GM23248 (cell line): ENCODE measurements at regions not wholly inside any gene's neighbourhood (a gene's known extent, or its start where the extent isn't known, plus 50 kb on each side); places are given as distances from the start of the nearest gene placed in this dataset.

Source experiments
- DNase-seq: peaks from one replicate; pipeline ENCODE4 v3.0.0-alpha.2; 2015
- H2AFZ ChIP-seq: fragments of 200-600 bp; sonication (generic); 2 replicates; pipeline ENCODE4 v1.6.1; 2016; ENCODE audit warnings: antibody characterized with exemption
- H3F3A ChIP-seq: fragments of 200-600 bp; sonication (generic); 2 replicates; pipeline ENCODE4 v1.6.1; 2016; ENCODE audit warnings: mild to moderate bottlenecking, antibody characterized with exemption, mixed run types; ENCODE audit not compliant: insufficient read depth
- H3K27ac ChIP-seq: fragments of 200-600 bp; sonication (generic); 2 replicates; pipeline ENCODE4 v1.5.1; 2016; ENCODE audit warnings: mild to moderate bottlenecking
- H3K27me3 ChIP-seq: fragments of 200-600 bp; sonication (generic); replicated peaks from 2 replicates; pipeline ENCODE4 v1.6.1; 2016; ENCODE audit warnings: mild to moderate bottlenecking; ENCODE audit not compliant: insufficient read depth
- H3K36me3 ChIP-seq: fragments of 200-600 bp; sonication (generic); 2 replicates; pipeline ENCODE4 v1.6.1; 2016; ENCODE audit warnings: low read depth, mild to moderate bottlenecking
- H3K4me1 ChIP-seq: fragments of 200-600 bp; sonication (generic); 2 replicates; pipeline ENCODE4 v1.6.1; 2016; ENCODE audit warnings: mild to moderate bottlenecking; ENCODE audit not compliant: insufficient read depth
- H3K4me2 ChIP-seq: fragments of 200-600 bp; sonication (generic); one replicate; pipeline ENCODE4 v1.6.1; 2016; ENCODE audit warnings: mild to moderate bottlenecking; ENCODE audit not compliant: unreplicated experiment
- H3K4me3 ChIP-seq: fragments of 200-600 bp; sonication (generic); 2 replicates; pipeline ENCODE4 v1.5.1; 2016; ENCODE audit warnings: mild to moderate bottlenecking
- H3K79me2 ChIP-seq: fragments of 200-600 bp; sonication (generic); 2 replicates; pipeline ENCODE4 v1.6.1; 2016; ENCODE audit warnings: mild to moderate bottlenecking; ENCODE audit not compliant: insufficient read depth
- H3K9ac ChIP-seq: fragments of 200-600 bp; sonication (generic); 2 replicates; pipeline ENCODE4 v1.6.1; 2016; ENCODE audit warnings: mild to moderate bottlenecking
- H3K9me2 ChIP-seq: fragments of 200-600 bp; sonication (generic); 2 replicates; pipeline ENCODE4 v1.6.1; 2016; ENCODE audit warnings: mixed run types, mild to moderate bottlenecking, moderate library complexity; ENCODE audit not compliant: insufficient read depth
- H3K9me3 ChIP-seq: fragments of 200-600 bp; sonication (generic); one replicate; pipeline ENCODE4 v1.6.1; 2017; ENCODE audit warnings: low read depth
- H4K20me1 ChIP-seq: fragments of 200-600 bp; sonication (generic); 2 replicates; pipeline ENCODE4 v1.6.0; 2016; ENCODE audit not compliant: insufficient read depth
- EZH2 ChIP-seq: fragments of 200-600 bp; sonication (generic); IDR thresholded peaks from 2 replicates; pipeline ENCODE4 v1.6.1; 2018; ENCODE audit warnings: antibody characterized with exemption, mild to moderate bottlenecking; ENCODE audit not compliant: insufficient read depth, poor library complexity, severe bottlenecking
- EZH2phosphoT487 ChIP-seq: fragments of 200-600 bp; sonication (generic); IDR thresholded peaks from 2 replicates; pipeline ENCODE4 v1.6.1; 2018; ENCODE audit warnings: antibody characterized with exemption, moderate library complexity, mild to moderate bottlenecking, low read depth; ENCODE audit not compliant: insufficient read depth
- WGBS, 2 experiments: methylation state at CpG; one replicate each; pipeline ENCODE4 v1.1.6; 2015 to 2017; ENCODE audit warnings: low lambda C conversion rate in 2 of 2, low coverage in 1 of 2; ENCODE audit errors: missing lambda C conversion rate in 2 of 2; 5-methylcytosine and 5-hydroxymethylcytosine counted together
- in situ Hi-C: fragments of 300-500 bp; cut with MboI; formaldehyde crosslinking; loops from 2 replicates; pipeline ENCODE4 v1.15.0; 2020

- Histone ChIP-seq H3K4me2 (no peak overlapping the region), H3K79me2 (no peaks in the 10 kb centered on the region), H3K4me3 (no peak overlapping the region), H3K9me2 (no peaks in the 10 kb centered on the region), H3K4me1 (no peaks in the 10 kb centered on the region), H3K27me3 (no peaks in the 10 kb centered on the region), H3K27ac (no peak overlapping the region), H2AFZ (no peak overlapping the region), H4K20me1 (no peaks in the 10 kb centered on the region), H3K9me3 (no peaks in the 10 kb centered on the region), H3K36me3 (no peaks in the 10 kb centered on the region), H3F3A (no peaks in the 10 kb centered on the region), H3K9ac (no peak overlapping the region)
- TF ChIP-seq EZH2 (no peak), EZH2phosphoT487 (no peak)
- 3 to 5% methylated on average over 5 of the region's 5 CpGs for WGBS, 2 experiments
- in situ Hi-C loops, result no loop called here
- DNase-seq, result peak; percentile 45
Observed at GRCh38 chr18:70645971-70646370, 357.1 kb downstream of the SOCS6 start.

- Histone ChIP-seq H3K79me2 (no peaks in the 10 kb centered on the region), H3K36me3 (no peaks in the 10 kb centered on the region), H3K9me3 (no peaks in the 10 kb centered on the region), H3K9me2 (no peaks in the 10 kb centered on the region), H3K9ac (no peak overlapping the region), H2AFZ (no peak overlapping the region), H3K27me3 (no peaks in the 10 kb centered on the region), H3K27ac (no peak overlapping the region), H3F3A (no peaks in the 10 kb centered on the region), H3K4me2 (no peak overlapping the region), H4K20me1 (no peaks in the 10 kb centered on the region), H3K4me1 (no peaks in the 10 kb centered on the region), H3K4me3 (no peak overlapping the region)
- TF ChIP-seq EZH2 (no peak), EZH2phosphoT487 (no peak)
- in situ Hi-C loops, result no loop called here
- no peak for DNase-seq
- 11 to 17% methylated on average over 1 of the region's 1 CpG for whole genome bisulfite sequencing, 2 experiments
Observed at GRCh38 chr18:70643812-70644211, 355.0 kb downstream of the SOCS6 start.

- H3K4me3 ChIP-seq, result no peak overlapping the region
- H3K9me2 ChIP-seq, result no peaks in the 10 kb centered on the region
- H3K9me3 ChIP-seq, result no peaks in the 10 kb centered on the region
- WGBS, 2 experiments, result 20 to 27% methylated on average over 6 of the region's 6 CpGs
- H3F3A ChIP-seq, result no peaks in the 10 kb centered on the region
- H3K27me3 ChIP-seq, result no peaks in the 10 kb centered on the region
- no peaks in the 10 kb centered on the region for H3K79me2 ChIP-seq
- H3K4me2 ChIP-seq, result no peak overlapping the region
- no peak overlapping the region for H2AFZ ChIP-seq
- in situ Hi-C loops, result no loop called here
- no peak overlapping the region for H3K9ac ChIP-seq
- no peaks in the 10 kb centered on the region for H4K20me1 ChIP-seq
- no peak overlapping the region for H3K27ac ChIP-seq
- DNase-seq, result no peak
- no peaks in the 10 kb centered on the region for H3K4me1 ChIP-seq
- TF ChIP-seq EZH2phosphoT487 (no peak), EZH2 (no peak)
- H3K36me3 ChIP-seq, result no peaks in the 10 kb centered on the region
Observed at GRCh38 chr18:70641156-70641775, 352.4 kb downstream of the SOCS6 start.

- WGBS, 2 experiments, result 3 to 5% methylated on average over 2 of the region's 2 CpGs
- Histone ChIP-seq H3F3A (no peaks in the 10 kb centered on the region), H3K9me2 (no peaks in the 10 kb centered on the region), H3K27me3 (no peaks in the 10 kb centered on the region), H3K4me3 (no peak overlapping the region), H3K27ac (no peak overlapping the region), H3K9me3 (no peaks in the 10 kb centered on the region), H3K79me2 (no peaks in the 10 kb centered on the region), H3K4me2 (no peak overlapping the region), H2AFZ (no peak overlapping the region), H3K9ac (no peak overlapping the region), H4K20me1 (no peaks in the 10 kb centered on the region), H3K4me1 (no peaks in the 10 kb centered on the region), H3K36me3 (no peaks in the 10 kb centered on the region)
- no peak for TF ChIP-seq EZH2phosphoT487
- TF ChIP-seq EZH2, result no peak
- in situ Hi-C loops, result no loop called here
- DNase-seq, result no peak
Observed at GRCh38 chr18:70640336-70640887, 351.6 kb downstream of the SOCS6 start.

GRCh38 chr18:70636991-70637390, 348.1 kb downstream of the SOCS6 start:
- DNase-seq, result peak; percentile 26
- Histone ChIP-seq H3K9ac (no peak overlapping the region), H3K4me3 (no peak overlapping the region), H2AFZ (no peak overlapping the region), H4K20me1 (no peaks in the 10 kb centered on the region), H3K4me2 (no peak overlapping the region), H3K4me1 (no peaks in the 10 kb centered on the region), H3K9me2 (no peaks in the 10 kb centered on the region), H3F3A (no peaks in the 10 kb centered on the region), H3K27me3 (no peaks in the 10 kb centered on the region), H3K27ac (no peak overlapping the region), H3K9me3 (no peaks in the 10 kb centered on the region), H3K36me3 (no peaks in the 10 kb centered on the region), H3K79me2 (no peaks in the 10 kb centered on the region)
- WGBS, 2 experiments, result 5 to 8% methylated on average over 1 of the region's 1 CpG
- in situ Hi-C loops, result no loop called here
- TF ChIP-seq EZH2phosphoT487 (no peak), EZH2 (no peak)
